Type B pancreatic cell (in vitro differentiated cells): ENCODE measurements at regions not wholly inside any gene's neighbourhood (a gene's known extent, or its start where the extent isn't known, plus 50 kb on each side); places are given as distances from the start of the nearest gene placed in this dataset.

Source experiments
- DNase-seq: peaks from one replicate; pipeline ENCODE4 v3.0.0; 2021; ENCODE audit warnings: mixed read lengths; ENCODE audit not compliant: unreplicated experiment; ENCODE audit errors: extremely low spot score
- H3K27ac Mint-ChIP-seq: 2 replicates; pipeline ENCODE4 v1.8.0; 2021; ENCODE audit warnings: mild to moderate bottlenecking, mixed read lengths
- H3K27me3 Mint-ChIP-seq: 2 replicates; pipeline ENCODE4 v1.8.0; 2021; ENCODE audit warnings: mixed read lengths
- H3K36me3 Mint-ChIP-seq: 2 replicates; pipeline ENCODE4 v1.8.0; 2021; ENCODE audit warnings: mixed read lengths
- H3K4me1 Mint-ChIP-seq: one replicate; pipeline ENCODE4 v1.8.0; 2021; ENCODE audit warnings: mixed read lengths; ENCODE audit not compliant: unreplicated experiment
- H3K4me3 Mint-ChIP-seq: 2 replicates; pipeline ENCODE4 v1.8.0; 2021; ENCODE audit warnings: mild to moderate bottlenecking, mixed read lengths
- H3K9me3 Mint-ChIP-seq: 2 replicates; pipeline ENCODE4 v1.8.0; 2021; ENCODE audit warnings: mixed read lengths
- CTCF ChIP-seq: fragments of 200-600 bp; sonication (generic); conservative IDR thresholded peaks from 2 replicates; pipeline ENCODE4 v1.5.0; 2021; ENCODE audit warnings: antibody characterized with exemption, mild to moderate bottlenecking

- no peak for DNase-seq
- Mint-ChIP-seq H3K27ac (no peak overlapping the region), H3K4me1 (no peaks in the 10 kb centered on the region), H3K9me3 (peaks cover 4% of the 10 kb centered on the region), H3K36me3 (no peaks in the 10 kb centered on the region), H3K4me3 (no peak overlapping the region), H3K27me3 (peaks cover 6% of the 10 kb centered on the region)
- TF ChIP-seq CTCF: no peak
Observed at GRCh38 chr1:240018617-240019016, 73.1 kb upstream of the FMN2 start.

GRCh38 chr1:240019524-240019923, 72.2 kb upstream of the FMN2 start:
- Mint-ChIP-seq H3K9me3 (peaks cover 4% of the 10 kb centered on the region), H3K27me3 (peaks cover 6% of the 10 kb centered on the region), H3K4me3 (no peak overlapping the region), H3K27ac (no peak overlapping the region), H3K4me1 (no peaks in the 10 kb centered on the region), H3K36me3 (no peaks in the 10 kb centered on the region)
- TF ChIP-seq CTCF: no peak
- DNase-seq: no peak

GRCh38 chr1:240020871-240021270, 70.8 kb upstream of the FMN2 start:
- H3K36me3 Mint-ChIP-seq: no peaks in the 10 kb centered on the region
- no peak overlapping the region for H3K4me3 Mint-ChIP-seq
- H3K27ac Mint-ChIP-seq: no peak overlapping the region
- TF ChIP-seq CTCF: no peak
- H3K27me3 Mint-ChIP-seq: no peaks in the 10 kb centered on the region
- peaks cover 4% of the 10 kb centered on the region for H3K9me3 Mint-ChIP-seq
- DNase-seq: no peak
- H3K4me1 Mint-ChIP-seq: no peaks in the 10 kb centered on the region

GRCh38 chr1:240021709-240022108, 70.0 kb upstream of the FMN2 start:
- no peaks in the 10 kb centered on the region for H3K36me3 Mint-ChIP-seq
- no peak overlapping the region for H3K4me3 Mint-ChIP-seq
- H3K27ac Mint-ChIP-seq: no peak overlapping the region
- TF ChIP-seq CTCF: no peak
- DNase-seq: no peak
- peaks cover 4% of the 10 kb centered on the region for H3K9me3 Mint-ChIP-seq
- no peaks in the 10 kb centered on the region for H3K4me1 Mint-ChIP-seq
- peaks cover 2% of the 10 kb centered on the region for H3K27me3 Mint-ChIP-seq

- TF ChIP-seq CTCF: peak; percentile 97
Observed at GRCh38 chr1:240027059-240027462, 64.6 kb upstream of the FMN2 start.

GRCh38 chr1:240029418-240029817, 62.3 kb upstream of the FMN2 start:
- no peak overlapping the region for H3K27ac Mint-ChIP-seq
- no peaks in the 10 kb centered on the region for H3K9me3 Mint-ChIP-seq
- H3K27me3 Mint-ChIP-seq: peaks cover 9% of the 10 kb centered on the region
- no peaks in the 10 kb centered on the region for H3K4me1 Mint-ChIP-seq
- H3K4me3 Mint-ChIP-seq: no peak overlapping the region
- no peak for DNase-seq
- H3K36me3 Mint-ChIP-seq: no peaks in the 10 kb centered on the region
- no peak for TF ChIP-seq CTCF

More at GRCh38 chr1:240027059-240027462, 64.6 kb upstream of the FMN2 start:
- Mint-ChIP-seq H3K4me3 (no peak overlapping the region), H3K4me1 (no peaks in the 10 kb centered on the region), H3K27ac (no peak overlapping the region), H3K36me3 (no peaks in the 10 kb centered on the region), H3K9me3 (no peaks in the 10 kb centered on the region), H3K27me3 (peaks cover 5% of the 10 kb centered on the region)
- DNase-seq: no peak
